ENCODE measurements at regions not wholly inside any gene's neighbourhood (a gene's known extent, or its start where the extent isn't known, plus 50 kb on each side); places are given as distances from the start of the nearest gene placed in this dataset.

DNA sequence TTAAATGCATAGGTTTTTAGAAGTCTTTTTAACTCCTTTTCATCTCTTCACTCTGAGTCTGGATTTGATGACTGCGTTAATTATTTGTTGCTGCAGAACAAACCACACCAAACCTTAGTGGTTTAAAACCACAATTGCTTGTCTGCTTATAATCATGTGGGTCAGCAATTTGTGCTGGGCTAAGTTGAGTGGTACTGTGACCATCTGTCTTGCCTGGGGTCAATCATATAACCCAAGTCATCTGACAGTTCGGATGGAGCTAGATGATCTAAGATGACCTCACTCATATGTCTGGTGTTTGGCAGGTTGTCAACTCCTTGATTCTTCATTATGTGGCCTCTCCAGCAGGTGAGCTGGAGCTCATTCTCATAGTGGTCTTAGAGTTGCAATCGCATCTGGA lies 219.1 kb upstream of the ELAVL2 start:
- H3K4me3 Mint-ChIP-seq, result no peak overlapping the region
- TF ChIP-seq CTCF (IDR thresholded peaks at IDR 0.05; ENCODE audit: unreplicated experiment), result no peak
- H3K4me1 Mint-ChIP-seq, result no peaks in the 10 kb centered on the region
- no peaks in the 10 kb centered on the region for H3K36me3 Mint-ChIP-seq
- H3K9me3 Mint-ChIP-seq, result peaks cover 5% of the 10 kb centered on the region
- H3K27ac Mint-ChIP-seq, result no peak overlapping the region
- H3K27me3 Mint-ChIP-seq (ENCODE audit: low read depth), result no peaks in the 10 kb centered on the region
- no peak for DNase-seq (ENCODE audit: low spot score in 2 of 2, unreplicated experiment in 2 of 2)

DNA sequence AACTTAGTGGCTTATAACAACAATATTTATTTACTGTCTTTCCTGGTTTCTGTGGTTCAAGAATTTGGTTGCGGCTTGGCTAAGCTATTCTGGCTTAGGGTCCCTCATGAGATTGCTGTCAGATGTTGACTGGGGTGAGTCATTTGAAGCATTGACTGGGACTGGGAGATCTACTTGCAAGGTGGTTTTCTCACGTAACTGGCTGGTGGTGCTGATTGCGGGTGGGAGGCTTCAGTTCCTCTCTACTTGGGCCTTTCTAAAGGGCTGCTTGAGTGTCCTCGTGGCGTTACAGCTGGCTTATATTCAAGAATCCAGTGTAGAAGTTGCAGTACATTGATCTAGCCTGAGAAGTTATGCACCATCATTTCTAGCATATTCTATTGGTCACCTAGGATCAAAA lies 218.5 kb upstream of the ELAVL2 start:
- no peaks in the 10 kb centered on the region for H3K4me1 Mint-ChIP-seq
- no peak for DNase-seq (ENCODE audit: low spot score in 2 of 2, unreplicated experiment in 2 of 2)
- H3K27me3 Mint-ChIP-seq (ENCODE audit: low read depth), result no peaks in the 10 kb centered on the region
- no peak overlapping the region for H3K4me3 Mint-ChIP-seq
- no peak for TF ChIP-seq CTCF (IDR thresholded peaks at IDR 0.05; ENCODE audit: unreplicated experiment)
- no peaks in the 10 kb centered on the region for H3K9me3 Mint-ChIP-seq
- H3K27ac Mint-ChIP-seq, result no peak overlapping the region
- H3K36me3 Mint-ChIP-seq, result no peaks in the 10 kb centered on the region

DNA sequence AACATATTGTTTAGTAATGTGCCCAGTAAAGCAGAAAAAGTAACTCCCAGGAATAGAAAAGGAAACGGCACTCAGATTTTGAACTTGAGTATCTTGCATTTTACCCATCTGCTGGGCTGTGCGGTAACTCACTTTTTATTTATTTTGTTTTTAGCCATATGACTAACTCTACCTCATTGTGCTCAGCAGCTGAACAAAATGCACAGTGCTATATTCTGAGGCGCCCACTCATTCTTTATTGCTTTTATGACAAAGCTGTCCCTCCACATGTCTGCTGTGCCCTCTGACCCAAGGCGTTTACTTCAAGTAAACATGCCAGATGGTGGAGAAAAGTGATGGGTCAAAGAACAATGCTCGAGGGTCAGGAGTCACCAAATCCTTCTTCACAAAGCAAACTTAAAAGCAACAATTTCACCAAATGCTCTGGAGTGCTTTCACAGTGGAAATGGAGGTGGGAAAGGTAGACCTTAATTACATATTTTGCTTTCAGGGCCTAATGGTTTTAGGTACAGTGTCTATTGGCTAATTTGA lies 215.2 kb upstream of the ELAVL2 start:
- Mint-ChIP-seq H3K27ac (no peak overlapping the region), H3K27me3 (ENCODE audit: low read depth) (no peaks in the 10 kb centered on the region), H3K4me1 (no peaks in the 10 kb centered on the region), H3K4me3 (no peak overlapping the region), H3K9me3 (no peaks in the 10 kb centered on the region), H3K36me3 (no peaks in the 10 kb centered on the region)
- no peak for DNase-seq (ENCODE audit: low spot score in 2 of 2, unreplicated experiment in 2 of 2)
- no peak for TF ChIP-seq CTCF (IDR thresholded peaks at IDR 0.05; ENCODE audit: unreplicated experiment)

DNA sequence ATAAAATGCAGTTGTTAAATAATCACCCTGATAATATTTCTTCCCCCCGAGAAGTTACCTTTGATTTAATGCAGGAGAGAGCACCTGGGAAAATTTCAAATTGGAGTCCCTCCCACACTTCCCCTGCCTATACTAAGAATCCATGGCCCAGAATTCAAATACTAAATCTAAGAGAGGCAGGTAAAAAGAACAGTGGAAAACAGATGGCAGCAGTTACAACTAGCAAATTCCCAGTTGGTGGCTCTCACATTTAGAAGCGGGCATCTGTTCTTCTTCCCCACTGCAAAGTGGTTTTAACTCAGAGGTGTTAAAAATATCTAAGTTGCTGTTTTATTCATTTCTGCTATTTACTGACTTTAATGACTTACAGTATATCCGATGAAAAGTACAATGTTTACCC lies 210.4 kb upstream of the ELAVL2 start:
- H3K4me1 Mint-ChIP-seq, result no peaks in the 10 kb centered on the region
- peaks cover 3% of the 10 kb centered on the region for H3K27me3 Mint-ChIP-seq (ENCODE audit: low read depth)
- no peak for TF ChIP-seq CTCF (IDR thresholded peaks at IDR 0.05; ENCODE audit: unreplicated experiment)
- no peak overlapping the region for H3K27ac Mint-ChIP-seq
- H3K9me3 Mint-ChIP-seq, result no peaks in the 10 kb centered on the region
- H3K36me3 Mint-ChIP-seq, result no peaks in the 10 kb centered on the region
- no peak for DNase-seq (ENCODE audit: low spot score in 2 of 2, unreplicated experiment in 2 of 2)
- no peak overlapping the region for H3K4me3 Mint-ChIP-seq

DNA sequence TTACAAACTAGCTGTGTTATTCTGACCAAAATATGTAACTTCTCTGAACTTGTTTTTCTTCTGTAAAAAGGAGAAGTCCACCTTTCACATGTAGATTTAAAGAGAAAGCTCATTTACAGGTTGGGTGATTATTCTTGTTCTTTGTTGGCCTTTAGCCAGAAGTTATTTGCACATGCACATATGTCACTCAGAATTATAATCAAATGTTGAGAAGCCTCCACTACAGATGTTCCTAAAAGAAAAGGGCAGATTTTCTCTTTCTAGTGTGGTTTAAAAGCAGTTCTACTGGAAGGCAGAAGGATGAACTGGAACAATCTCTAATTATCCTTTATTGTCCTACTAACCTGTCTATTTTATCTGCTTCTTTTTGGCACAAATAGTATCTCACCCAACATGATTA lies 209.8 kb upstream of the ELAVL2 start:
- Mint-ChIP-seq H3K27ac (no peak overlapping the region), H3K4me1 (no peaks in the 10 kb centered on the region)
- no peak for TF ChIP-seq CTCF (IDR thresholded peaks at IDR 0.05; ENCODE audit: unreplicated experiment)

GRCh38 chr9:24011881-24012280 lies 185.8 kb upstream of the ELAVL2 start:
- Mint-ChIP-seq H3K4me3 (no peak overlapping the region), H3K9me3 (no peaks in the 10 kb centered on the region), H3K36me3 (no peaks in the 10 kb centered on the region), H3K4me1 (no peaks in the 10 kb centered on the region), H3K27ac (no peak overlapping the region), H3K27me3 (ENCODE audit: low read depth) (no peaks in the 10 kb centered on the region)
- no peak for DNase-seq (ENCODE audit: low spot score in 2 of 2, unreplicated experiment in 2 of 2)
- TF ChIP-seq CTCF (IDR thresholded peaks at IDR 0.05; ENCODE audit: unreplicated experiment), result no peak

More for the DNA sequence above, 209.8 kb upstream of the ELAVL2 start:
- no peaks in the 10 kb centered on the region for H3K9me3 Mint-ChIP-seq
- no peaks in the 10 kb centered on the region for H3K36me3 Mint-ChIP-seq
- DNase-seq (ENCODE audit: low spot score in 2 of 2, unreplicated experiment in 2 of 2), result no peak
- H3K4me3 Mint-ChIP-seq, result no peak overlapping the region
- H3K27me3 Mint-ChIP-seq (ENCODE audit: low read depth), result peaks cover 3% of the 10 kb centered on the region

Data from mesothelial cell of epicardium (in vitro differentiated cells).